Epithelial cell of prostate (primary cell): ENCODE measurements at regions not wholly inside any gene's neighbourhood (a gene's known extent, or its start where the extent isn't known, plus 50 kb on each side); places are given as distances from the start of the nearest gene placed in this dataset.
"Not testable (repeated sequence)": the region's sequence is repeated elsewhere in the genome, so short reads cannot be mapped to it uniquely, and the experiment has no call there.

Experiments
- DNase-seq: peaks from one replicate; pipeline ENCODE4 v3.0.0-alpha.2; 2011; ENCODE audit warnings: low read depth, low spot score
- H3K27ac ChIP-seq: fragments of 450-650 bp; 2 replicates; pipeline ENCODE4 v1.5.1; 2017; ENCODE audit warnings: mild to moderate bottlenecking

GRCh38 chr19:27844261-27844660 is 1368.7 kb downstream of the UQCRFS1 start:
- H3K27ac ChIP-seq = no peak overlapping the region
- DNase-seq = no peak

- H3K27ac ChIP-seq = no peak overlapping the region
- no peak for DNase-seq
Observed at GRCh38 chr19:27843861-27844260, 1369.1 kb downstream of the UQCRFS1 start.

- H3K27ac ChIP-seq = no peak overlapping the region
- peak; percentile 39 for DNase-seq
Observed at GRCh38 chr19:27833031-27833430, 1379.9 kb downstream of the UQCRFS1 start.

- no peak overlapping the region for H3K27ac ChIP-seq
- DNase-seq = no peak
Observed at GRCh38 chr19:27828829-27829228, 1384.1 kb downstream of the UQCRFS1 start.

GRCh38 chr19:27824108-27824507 is 1388.8 kb downstream of the UQCRFS1 start:
- no peak for DNase-seq
- no peak overlapping the region for H3K27ac ChIP-seq

- H3K27ac ChIP-seq = no peak overlapping the region
- no peak for DNase-seq
Observed at GRCh38 chr19:27822336-27822735, 1390.6 kb downstream of the UQCRFS1 start.

GRCh38 chr19:27821418-27822018 is 1391.4 kb downstream of the UQCRFS1 start:
- H3K27ac ChIP-seq = no peak overlapping the region
- no peak for DNase-seq

GRCh38 chr19:27815985-27816384 is 1397.0 kb downstream of the UQCRFS1 start:
- no peak for DNase-seq
- H3K27ac ChIP-seq = no peak overlapping the region

GRCh38 chr19:27814834-27815233 is 1398.1 kb downstream of the UQCRFS1 start:
- peak overlapping the region; percentile 57 for H3K27ac ChIP-seq
- not testable (repeated sequence) for DNase-seq

- peak overlapping the region; percentile 57 for H3K27ac ChIP-seq
- DNase-seq = peak; percentile 50
Observed at GRCh38 chr19:27814274-27814673, 1398.7 kb downstream of the UQCRFS1 start.

- no peak for DNase-seq
- no peak overlapping the region for H3K27ac ChIP-seq
Observed at GRCh38 chr19:27806471-27807070, 1406.4 kb downstream of the UQCRFS1 start.

- H3K27ac ChIP-seq = no peak overlapping the region
- no peak for DNase-seq
Observed at GRCh38 chr19:27805848-27806247, 1407.1 kb downstream of the UQCRFS1 start.

GRCh38 chr19:27802293-27802692 is 1410.7 kb downstream of the UQCRFS1 start:
- not testable (repeated sequence) for DNase-seq, H3K27ac ChIP-seq

- no peak for DNase-seq
- H3K27ac ChIP-seq = no peak overlapping the region
Observed at GRCh38 chr19:27796540-27796939, 1416.4 kb downstream of the UQCRFS1 start.

- DNase-seq = no peak
Observed at GRCh38 chr19:27796073-27796472, 1416.9 kb downstream of the UQCRFS1 start.

GRCh38 chr19:27795369-27795768 is 1417.6 kb downstream of the UQCRFS1 start:
- no peak for DNase-seq
- H3K27ac ChIP-seq = no peak overlapping the region

More at GRCh38 chr19:27796073-27796472, 1416.9 kb downstream of the UQCRFS1 start:
- H3K27ac ChIP-seq = no peak overlapping the region

GRCh38 chr19:27794494-27795042 is 1418.4 kb downstream of the UQCRFS1 start:
- H3K27ac ChIP-seq = peak overlapping the region; percentile 92
- DNase-seq = no peak

- peak; percentile 78 for DNase-seq
- peak overlapping the region; percentile 92 for H3K27ac ChIP-seq
Observed at GRCh38 chr19:27793644-27794493, 1419.1 kb downstream of the UQCRFS1 start.

GRCh38 chr19:27793128-27793643 is 1419.8 kb downstream of the UQCRFS1 start:
- peak overlapping the region; percentile 92 for H3K27ac ChIP-seq
- DNase-seq = peak; percentile 60

- peak overlapping the region; percentile 92 for H3K27ac ChIP-seq
- DNase-seq = no peak
Observed at GRCh38 chr19:27792576-27793127, 1420.3 kb downstream of the UQCRFS1 start.
